Endothelial cell of umbilical vein (primary cell): ENCODE measurements at regions not wholly inside any gene's neighbourhood (a gene's known extent, or its start where the extent isn't known, plus 50 kb on each side); places are given as distances from the start of the nearest gene placed in this dataset.

Experiments
- BruUV-seq: library from RNA; stranded (reverse); fragments of 400-500 nt; replicated peaks from 2 replicates; lab custom pipeline; 2021; lab: Mats Ljungman, UMichigan
- CTCF ChIA-PET: fragments of 300-600, 350-600 bp; sonication (Branson Sonifier 250); formaldehyde crosslinking; loops from one replicate; lab custom pipeline; 2021; ENCODE audit warnings: antibody characterized with exemption, inconsistent platforms; lab: Charles Lee
- POLR2A ChIA-PET: fragments of 300-600, 350-600 bp; sonication (Branson Sonifier 250); formaldehyde crosslinking; loops from one replicate; lab custom pipeline; 2021; ENCODE audit warnings: antibody characterized with exemption, inconsistent platforms; lab: Charles Lee
- DNase-seq: peaks from one replicate; pipeline ENCODE4 v3.0.0-alpha.2; 2011; ENCODE audit warnings: low read depth, low spot score
- FAIRE-seq: peaks from 2 replicates; lab custom pipeline; 2011; peaks lifted over from hg19 to GRCh38; lab: Jason Lieb, UNC
- H2AFZ ChIP-seq: 2 replicates; pipeline ENCODE4 v1.6.0; 2012; ENCODE audit warnings: low read depth, low read length, control low read depth, inconsistent platforms
- H3K27ac ChIP-seq: 2 replicates; pipeline ENCODE4 v1.5.1; 2011; ENCODE audit warnings: low read depth, mild to moderate bottlenecking, control low read depth, low read length, moderate library complexity; ENCODE audit not compliant: insufficient read depth
- H3K27me3 ChIP-seq, 2 experiments: 2 replicates each; pipeline versions ENCODE4 v1.6.0 to v1.6.1; 2011; ENCODE audit warnings: low read length in 2 of 2, mixed read lengths in 1 of 2; ENCODE audit not compliant: control insufficient read depth in 2 of 2, insufficient read depth in 2 of 2
- H3K36me3 ChIP-seq, 2 experiments: 2 replicates in 1 of 2; 3 replicates in 1 of 2; pipeline ENCODE4 v1.5.1; 2011; ENCODE audit warnings: low read length in 2 of 2, mild to moderate bottlenecking in 1 of 2, moderate library complexity in 1 of 2; ENCODE audit not compliant: control insufficient read depth in 2 of 2, insufficient read depth in 2 of 2; ENCODE audit errors: extremely low read depth in 1 of 2
- H3K4me1 ChIP-seq: 3 replicates; pipeline ENCODE4 v1.5.1; 2011; ENCODE audit warnings: mild to moderate bottlenecking, low read length; ENCODE audit not compliant: control insufficient read depth, insufficient read depth; ENCODE audit errors: extremely low read depth
- H3K4me2 ChIP-seq: 2 replicates; pipeline ENCODE4 v1.6.1; 2011; ENCODE audit warnings: low read length, control low read depth, mixed read lengths; ENCODE audit not compliant: insufficient read depth
- H3K4me3 ChIP-seq, 3 experiments: fragments of 200-600 bp in 1 of 3; sonication (generic), shearing (Covaris generic) in 1 of 3; replicated peaks in 1 of 3; 2 replicates each; pipeline ENCODE4 v1.5.1; 2011 to 2016; ENCODE audit warnings: control low read depth in 3 of 3, low read length in 3 of 3, mild to moderate bottlenecking in 2 of 3, inconsistent platforms in 1 of 3, low read depth in 1 of 3, moderate library complexity in 1 of 3; ENCODE audit not compliant: insufficient read depth in 1 of 3
- H3K79me2 ChIP-seq: 2 replicates; pipeline ENCODE4 v1.6.0; 2012; ENCODE audit warnings: low read length, inconsistent platforms; ENCODE audit not compliant: control insufficient read depth, insufficient read depth
- H3K9ac ChIP-seq: replicated peaks from 2 replicates; pipeline ENCODE3; 2011; ENCODE audit warnings: low read length, control low read depth; ENCODE audit not compliant: insufficient read depth; ENCODE audit errors: extremely low read depth
- H3K9me1 ChIP-seq: replicated peaks from 3 replicates; pipeline ENCODE4 v1.6.0; 2011; ENCODE audit warnings: mild to moderate bottlenecking, low read length; ENCODE audit not compliant: control insufficient read depth, insufficient read depth; ENCODE audit errors: extremely low read depth
- H3K9me3 ChIP-seq: replicated peaks from 2 replicates; pipeline ENCODE4 v1.5.1; 2012; ENCODE audit warnings: low read length, inconsistent platforms; ENCODE audit not compliant: control insufficient read depth, insufficient read depth
- H4K20me1 ChIP-seq: replicated peaks from 2 replicates; pipeline ENCODE3; 2011; ENCODE audit warnings: mild to moderate bottlenecking, low read length; ENCODE audit not compliant: control insufficient read depth, insufficient read depth; ENCODE audit errors: extremely low read depth
- CTCF ChIP-seq, 2 donors: IDR thresholded peaks; 1 replicate in 1 of 2; 2 replicates in 1 of 2; pipeline ENCODE4 v1.5.1; 2011; ENCODE audit warnings: low read length in 2 of 2, mild to moderate bottlenecking in 2 of 2, moderate library complexity in 2 of 2, control low read depth in 1 of 2, inconsistent platforms in 1 of 2, low read depth in 1 of 2; ENCODE audit not compliant: insufficient read depth in 1 of 2; ENCODE audit errors: extremely low read depth in 1 of 2
- EZH2 ChIP-seq: IDR thresholded peaks from 2 replicates; pipeline ENCODE4 v1.6.1; 2012; ENCODE audit warnings: borderline replicate concordance, low read depth, mild to moderate bottlenecking, moderate library complexity, low read length, inconsistent platforms; ENCODE audit not compliant: severe bottlenecking
- FOS ChIP-seq: IDR thresholded peaks from 2 replicates; pipeline ENCODE4 v1.6.1; 2011; ENCODE audit warnings: mild to moderate bottlenecking, low read length, moderate library complexity, borderline replicate concordance; ENCODE audit not compliant: insufficient read depth
- GATA2 ChIP-seq: IDR thresholded peaks from 2 replicates; pipeline ENCODE4 v1.7.0; 2011; ENCODE audit warnings: low read depth, mild to moderate bottlenecking, moderate library complexity, mixed read lengths, low read length; ENCODE audit not compliant: insufficient read length, insufficient read depth
- JUN ChIP-seq: IDR thresholded peaks from 2 replicates; pipeline ENCODE4 v1.6.1; 2011; ENCODE audit warnings: borderline replicate concordance, low read depth; ENCODE audit not compliant: insufficient read length, insufficient read depth
- MAX ChIP-seq: IDR thresholded peaks from 2 replicates; pipeline ENCODE4 v1.6.1; 2011; ENCODE audit not compliant: insufficient read depth, insufficient read length
- MYC ChIP-seq: IDR thresholded peaks from one replicate; pipeline ENCODE4 v1.6.1; 2011; ENCODE audit warnings: mild to moderate bottlenecking, low read depth, low read length
- POLR2A ChIP-seq: IDR thresholded peaks from 2 replicates; pipeline ENCODE4 v1.6.1; 2012; ENCODE audit warnings: low read depth, mild to moderate bottlenecking, control low read depth, low read length
- POLR2AphosphoS5 ChIP-seq: IDR thresholded peaks from 2 replicates; pipeline ENCODE4 v1.6.1; 2012; ENCODE audit warnings: low read depth, mild to moderate bottlenecking, control low read depth, low read length, moderate library complexity; ENCODE audit not compliant: insufficient read depth
- dilution Hi-C: fragments of 300-500 bp; cut with MboI; formaldehyde crosslinking; loops from one replicate; pipeline ENCODE4 v1.15.0; 2019; ENCODE audit warnings: low sequenced_read_pairs; ENCODE audit not compliant: extremely low pct_ligation_motif_present
- intact Hi-C: fragments of 100-400 bp; cut with micrococcal nuclease; formaldehyde crosslinking; loops from one replicate; pipeline ENCODE4 v1.10.0; 2022

- H3K9me1 ChIP-seq = no peaks in the 10 kb centered on the region
- no peaks in the 10 kb centered on the region for H3K36me3 ChIP-seq
- no peaks in the 10 kb centered on the region for H3K79me2 ChIP-seq
- DNase-seq = no peak
- H4K20me1 ChIP-seq = no peaks in the 10 kb centered on the region
- BruUV-seq = no TSS peak
- no peak for FAIRE-seq
- H3K27me3 ChIP-seq = no peaks in the 10 kb centered on the region
- dilution Hi-C loops = no loop called here
- no peak overlapping the region for H3K27ac ChIP-seq
- no peak overlapping the region for H3K9ac ChIP-seq
- CTCF ChIA-PET = no interaction called here
- H2AFZ ChIP-seq = no peak overlapping the region
- no peak overlapping the region for H3K4me3 ChIP-seq
- POLR2A ChIA-PET = no interaction called here
- no peaks in the 10 kb centered on the region for H3K9me3 ChIP-seq
- no peaks in the 10 kb centered on the region for H3K4me1 ChIP-seq
- intact Hi-C loops = no loop called here
- H3K4me2 ChIP-seq = no peak overlapping the region
- TF ChIP-seq POLR2AphosphoS5 (no peak), FOS (no peak), MAX (no peak), MYC (no peak), JUN (no peak), CTCF (IDR thresholded peaks at IDR 0.05; ENCODE audit: extremely low read depth in 1 of 2, insufficient read depth in 1 of 2, low read depth in 1 of 2, low read length in 2 of 2) (no peak), GATA2 (no peak), POLR2A (no peak), EZH2 (no peak)
Measured at GRCh38 chr7:125033506-125033905, 103.9 kb upstream of the POT1 start.
